IPS-NIHi7 (cell line): ENCODE measurements at regions not wholly inside any gene's neighbourhood (a gene's known extent, or its start where the extent isn't known, plus 50 kb on each side); places are given as distances from the start of the nearest gene placed in this dataset.
"Not testable (repeated sequence)": the region's sequence is repeated elsewhere in the genome, so short reads cannot be mapped to it uniquely, and the experiment has no call there.

ENCODE experiments used
- DNase-seq: peaks from one replicate; pipeline ENCODE4 v3.0.0; 2012; ENCODE audit warnings: mixed read lengths; ENCODE audit errors: extremely low spot score

GRCh38 chr20:29881107-29881506 lies 1376.4 kb upstream of the DEFB115 start:
- not testable (repeated sequence) for DNase-seq

GRCh38 chr20:29883514-29884219 lies 1373.8 kb upstream of the DEFB115 start:
- DNase-seq: not testable (repeated sequence)

GRCh38 chr20:29884322-29884721 lies 1373.1 kb upstream of the DEFB115 start:
- DNase-seq: not testable (repeated sequence)

- DNase-seq: not testable (repeated sequence)
Observed at GRCh38 chr20:29885282-29886185, 1371.9 kb upstream of the DEFB115 start.

GRCh38 chr20:29891555-29891954 lies 1365.9 kb upstream of the DEFB115 start:
- not testable (repeated sequence) for DNase-seq
